ENCODE measurements at regions not wholly inside any gene's neighbourhood (a gene's known extent, or its start where the extent isn't known, plus 50 kb on each side); places are given as distances from the start of the nearest gene placed in this dataset.

- TF ChIP-seq POLR2A (IDR thresholded peaks at IDR 0.05) (no peak), CTCF (IDR thresholded peaks at IDR 0.05) (no peak)
These were observed 176.6 kb upstream of the TAB2 start for GRCh38 chr6:149140910-149141290.

Measured in adrenal gland (tissue), 5 donors.